Aorta (tissue), 5 donors: ENCODE measurements at regions not wholly inside any gene's neighbourhood (a gene's known extent, or its start where the extent isn't known, plus 50 kb on each side); places are given as distances from the start of the nearest gene placed in this dataset.
A peak's percentile ranks its signal among the peaks of the same experiment; 100 is the strongest.

Experiments used
- ATAC-seq: fragments of 200-7000 bp; cut with Tn5 transposase; one replicate; pipeline ENCODE4 v1.9.1; 2022; ENCODE audit warnings: moderate library complexity; ENCODE audit not compliant: low FRiP score
- DNase-seq, 2 donors: peaks; one replicate each; pipeline ENCODE4 v3.0.0-alpha.2; 2020
- H3K27ac ChIP-seq, 2 donors: one replicate each; pipeline ENCODE4 v1.5.1; 2013; ENCODE audit warnings: low read length in 2 of 2, mild to moderate bottlenecking in 2 of 2, moderate library complexity in 2 of 2, control low read depth in 1 of 2, inconsistent platforms in 1 of 2, low read depth in 1 of 2
- H3K27me3 ChIP-seq, 2 donors: one replicate each; pipeline ENCODE4 v1.6.1; 2013; ENCODE audit warnings: control low read depth in 1 of 2, low read length in 1 of 2, mild to moderate bottlenecking in 1 of 2, moderate library complexity in 1 of 2; ENCODE audit not compliant: insufficient read depth in 2 of 2, control insufficient read depth in 1 of 2
- H3K36me3 ChIP-seq, 2 donors: one replicate each; pipeline ENCODE4 v1.6.1; 2013; ENCODE audit warnings: control low read depth in 1 of 2, low read length in 1 of 2, mild to moderate bottlenecking in 1 of 2; ENCODE audit not compliant: insufficient read depth in 2 of 2, control insufficient read depth in 1 of 2
- H3K4me1 ChIP-seq, 2 donors: one replicate each; pipeline ENCODE4 v1.6.1; 2013; ENCODE audit warnings: low read length in 2 of 2, control low read depth in 1 of 2, mild to moderate bottlenecking in 1 of 2, moderate library complexity in 1 of 2; ENCODE audit not compliant: insufficient read depth in 2 of 2, control insufficient read depth in 1 of 2
- H3K4me3 ChIP-seq, 2 donors: one replicate each; pipeline ENCODE4 v1.5.1; 2013; ENCODE audit warnings: low read length in 2 of 2, control low read depth in 1 of 2, mild to moderate bottlenecking in 1 of 2
- H3K9me3 ChIP-seq: one replicate; pipeline ENCODE4 v1.6.1; 2013; ENCODE audit warnings: mild to moderate bottlenecking, low read length; ENCODE audit not compliant: control insufficient read depth
- WGBS, 2 donors: extraction: QIAGEN DNeasy Blood & Tissue Kit; methylation state at CpG; one replicate each; pipeline ENCODE4 v1.1.7; 2013; 5-methylcytosine and 5-hydroxymethylcytosine counted together
- intact Hi-C, 2 donors: fragments of 100-400 bp; cut with DNase I; formaldehyde crosslinking; loops; one replicate each; pipeline versions ENCODE4 v1.14.2 to v1.15.0; 2022
- donor health status: healthy with polysubstance abuse.
- donor health status: Bipolar disorder and iron deficiency.
- donor health status: DM: no; HTN: no; CAD: no.
- donor health status: DM: no; HTN: no; CAD: no.
- donor health status: DM: yes; HTN: yes; CAD: no.

DNA sequence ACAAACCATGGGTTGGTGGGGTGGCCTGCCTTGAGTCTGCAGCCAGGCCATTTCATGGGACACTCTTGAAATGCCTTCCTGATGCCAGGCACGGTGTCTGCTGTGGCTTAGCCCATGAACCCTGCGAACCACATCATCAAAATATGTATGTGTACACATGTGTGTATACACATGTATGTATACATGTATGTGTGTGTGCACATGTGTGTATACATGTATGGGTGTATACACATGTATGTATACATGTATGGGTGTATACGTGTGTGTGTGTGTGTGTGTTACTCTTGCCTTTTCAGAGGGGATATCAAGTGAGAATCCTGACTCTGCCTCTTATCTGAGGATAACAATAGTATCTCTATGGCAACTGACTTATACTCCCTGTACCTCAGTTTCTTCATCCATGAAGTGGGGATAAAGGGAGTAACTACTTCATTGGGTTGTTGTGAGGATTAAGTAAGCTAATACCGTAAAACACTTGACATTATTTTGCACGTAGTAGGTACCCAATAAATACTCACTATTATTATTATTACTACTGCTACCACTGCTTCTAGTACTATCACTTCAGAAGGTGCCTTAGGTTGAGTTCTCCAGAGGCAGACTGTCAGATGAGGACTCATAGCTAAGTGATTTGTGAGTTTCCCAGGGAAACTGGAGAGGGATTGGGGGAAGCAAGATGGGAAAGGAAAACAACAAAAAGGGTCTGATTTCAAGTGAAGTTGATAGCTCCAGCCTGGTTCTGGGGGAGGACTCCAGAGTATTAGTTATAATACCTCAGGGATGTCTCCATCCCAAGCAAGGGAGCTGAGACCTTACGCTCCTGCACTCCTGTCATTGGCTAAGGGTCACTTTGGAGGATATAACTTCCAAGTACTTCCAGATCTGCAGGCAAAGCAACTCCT is 110.5 kb downstream of the VEGFA start:
- ATAC-seq (no peak), DNase-seq (peak in 1 of 2 donors; percentile 12)
- intact Hi-C loops = no loop called here
- Histone ChIP-seq H3K36me3 (no peaks in the 10 kb centered on the region), H3K9me3 (no peaks in the 10 kb centered on the region), H3K4me1 (no peaks in the 10 kb centered on the region), H3K4me3 (no peak overlapping the region), H3K27me3 (no peaks in the 10 kb centered on the region), H3K27ac (no peak overlapping the region)
- WGBS, 2 donors = 81 to 87% methylated on average over 6 of the region's 6 CpGs

DNA sequence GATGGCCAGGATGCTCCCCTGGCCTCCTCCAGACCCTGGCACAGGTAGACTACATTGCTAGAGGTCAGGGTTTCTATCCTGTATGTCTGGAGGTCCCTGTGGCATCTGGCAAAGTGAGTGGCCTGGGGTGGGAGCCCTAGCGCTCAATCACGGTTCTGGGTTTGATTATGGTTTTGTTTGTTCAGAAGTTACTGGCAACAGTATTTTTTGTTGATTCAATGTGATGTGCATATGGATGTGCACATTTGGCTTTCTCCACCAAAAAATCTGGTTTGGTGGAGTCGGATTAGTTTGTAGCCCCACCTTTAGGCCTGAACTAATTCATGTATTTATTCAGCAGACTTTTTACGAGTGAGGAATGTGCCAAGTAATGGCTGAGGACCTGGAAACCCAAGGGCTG is 109.7 kb downstream of the VEGFA start:
- intact Hi-C loops = no loop called here
- H3K4me3 ChIP-seq = no peak overlapping the region
- DNase-seq (no peak), ATAC-seq (no peak)
- H3K27ac ChIP-seq = no peak overlapping the region
- H3K9me3 ChIP-seq = no peaks in the 10 kb centered on the region
- no peaks in the 10 kb centered on the region for H3K36me3 ChIP-seq
- no peaks in the 10 kb centered on the region for H3K27me3 ChIP-seq
- WGBS, 2 donors = 91 to 93% methylated on average over 4 of the region's 4 CpGs
- H3K4me1 ChIP-seq = no peaks in the 10 kb centered on the region

GRCh38 chr6:43878823-43879495 is 108.9 kb downstream of the VEGFA start:
- Histone ChIP-seq H3K27ac (no peak overlapping the region), H3K27me3 (no peaks in the 10 kb centered on the region), H3K9me3 (no peaks in the 10 kb centered on the region), H3K36me3 (no peaks in the 10 kb centered on the region), H3K4me3 (no peak overlapping the region), H3K4me1 (no peaks in the 10 kb centered on the region)
- WGBS, 2 donors = 57 to 64% methylated on average over 11 of the region's 11 CpGs
- intact Hi-C loops = no loop called here
- ATAC-seq (no peak), DNase-seq (peak in 1 of 2 donors; percentile 80)

DNA sequence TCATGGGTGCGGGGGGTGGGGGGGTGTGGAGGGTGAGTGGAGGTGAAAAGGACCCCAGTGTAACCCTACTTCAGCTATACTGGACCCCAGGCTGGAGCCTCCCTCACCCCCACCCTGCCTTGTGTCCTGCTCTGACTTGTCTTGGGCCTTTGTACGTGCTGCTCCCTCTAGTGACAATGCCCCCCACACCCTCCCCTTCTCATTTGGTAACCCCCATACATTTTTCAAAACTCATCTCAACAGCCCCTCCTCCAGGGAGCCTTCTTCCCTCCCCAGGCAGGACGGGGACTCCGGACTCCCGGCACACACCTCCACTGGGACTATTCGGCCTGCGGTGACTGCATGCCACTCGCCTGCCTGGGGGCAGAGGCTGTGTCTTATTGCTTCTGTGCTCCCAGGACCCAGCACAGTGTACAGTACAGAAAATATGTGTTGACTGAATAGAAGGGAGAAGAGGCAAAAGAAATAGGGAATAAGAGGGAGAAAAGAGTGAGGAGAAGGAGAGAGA is 108.2 kb downstream of the VEGFA start:
- Histone ChIP-seq H3K27me3 (no peaks in the 10 kb centered on the region), H3K9me3 (no peaks in the 10 kb centered on the region), H3K4me1 (no peaks in the 10 kb centered on the region), H3K4me3 (no peak overlapping the region), H3K36me3 (no peaks in the 10 kb centered on the region), H3K27ac (no peak overlapping the region)
- no peak for ATAC-seq
- DNase-seq = no peak
- intact Hi-C loops = no loop called here
- WGBS, 2 donors = 90 to 94% methylated on average over 7 to 8 of the region's 8 CpGs

- Histone ChIP-seq H3K4me1 (no peaks in the 10 kb centered on the region), H3K36me3 (no peaks in the 10 kb centered on the region), H3K9me3 (no peaks in the 10 kb centered on the region), H3K27ac (no peak overlapping the region), H3K27me3 (no peaks in the 10 kb centered on the region), H3K4me3 (no peak overlapping the region)
- WGBS, 2 donors = 86 to 91% methylated on average over 9 to 10 of the region's 10 CpGs
- ATAC-seq (no peak), DNase-seq (no peak)
- intact Hi-C loops = no loop called here
Measured at GRCh38 chr6:43877463-43878126, 107.6 kb downstream of the VEGFA start.

GRCh38 chr6:43877036-43877435 is 107.0 kb downstream of the VEGFA start:
- intact Hi-C loops = no loop called here
- Histone ChIP-seq H3K9me3 (no peaks in the 10 kb centered on the region), H3K27ac (no peak overlapping the region), H3K36me3 (no peaks in the 10 kb centered on the region), H3K27me3 (no peaks in the 10 kb centered on the region), H3K4me1 (no peaks in the 10 kb centered on the region), H3K4me3 (no peak overlapping the region)
- DNase-seq (no peak), ATAC-seq (no peak)
- WGBS, 2 donors = 70 to 71% methylated on average over 10 of the region's 10 CpGs

- Histone ChIP-seq H3K4me3 (no peak overlapping the region), H3K27me3 (no peaks in the 10 kb centered on the region), H3K36me3 (no peaks in the 10 kb centered on the region), H3K9me3 (no peaks in the 10 kb centered on the region), H3K27ac (no peak overlapping the region), H3K4me1 (no peaks in the 10 kb centered on the region)
- intact Hi-C loops = no loop called here
- ATAC-seq (no peak), DNase-seq (no peak)
- WGBS, 2 donors = 10 to 22% methylated on average over 4 of the region's 4 CpGs
Measured at GRCh38 chr6:43876602-43877001, 106.6 kb downstream of the VEGFA start.

- DNase-seq (no peak), ATAC-seq (peak; percentile 44)
- Histone ChIP-seq H3K9me3 (no peaks in the 10 kb centered on the region), H3K4me3 (no peak overlapping the region), H3K36me3 (no peaks in the 10 kb centered on the region), H3K27ac (no peak overlapping the region), H3K4me1 (no peaks in the 10 kb centered on the region), H3K27me3 (no peaks in the 10 kb centered on the region)
- WGBS, 2 donors = 65 to 66% methylated on average over 13 to 14 of the region's 14 CpGs
- intact Hi-C loops = no loop called here
Measured at GRCh38 chr6:43875849-43876572, 106.0 kb downstream of the VEGFA start.
